ENCODE measurements at regions not wholly inside any gene's neighbourhood (a gene's known extent, or its start where the extent isn't known, plus 50 kb on each side); places are given as distances from the start of the nearest gene placed in this dataset.

GRCh38 chr11:113578715-113579250, 103.6 kb upstream of the DRD2 start:
- Histone ChIP-seq H3K4me2 (no peak overlapping the region), H3K79me2 (ENCODE audit: insufficient read depth, low read depth) (no peaks in the 10 kb centered on the region), H3K9ac (no peak overlapping the region), H3K27me3 (ENCODE audit: insufficient read depth, low read depth) (no peaks in the 10 kb centered on the region), H3K27ac (no peak overlapping the region), H4K20me1 (ENCODE audit: insufficient read depth) (no peaks in the 10 kb centered on the region), H2AFZ (ENCODE audit: low read depth) (no peak overlapping the region), H3K4me1 (ENCODE audit: low read depth, poor library complexity, severe bottlenecking) (no peaks in the 10 kb centered on the region), H3K36me3 (ENCODE audit: insufficient read depth) (no peaks in the 10 kb centered on the region), H3K4me3 (IDR thresholded peaks at IDR 0.05; ENCODE audit: insufficient read depth, low read depth, low read length) (no peak overlapping the region)
- no peak for TF ChIP-seq CTCF (conservative IDR thresholded peaks at IDR 0.05; ENCODE audit: low read depth, low read length)

- H3K9ac ChIP-seq: no peak overlapping the region
- no peaks in the 10 kb centered on the region for H3K79me2 ChIP-seq (ENCODE audit: insufficient read depth, low read depth)
- TF ChIP-seq CTCF (conservative IDR thresholded peaks at IDR 0.05; ENCODE audit: low read depth, low read length): no peak
- no peaks in the 10 kb centered on the region for H4K20me1 ChIP-seq (ENCODE audit: insufficient read depth)
- H3K4me2 ChIP-seq: no peak overlapping the region
- no peaks in the 10 kb centered on the region for H3K4me1 ChIP-seq (ENCODE audit: low read depth, poor library complexity, severe bottlenecking)
- no peaks in the 10 kb centered on the region for H3K36me3 ChIP-seq (ENCODE audit: insufficient read depth)
- H3K27ac ChIP-seq: no peak overlapping the region
- no peak overlapping the region for H3K4me3 ChIP-seq (IDR thresholded peaks at IDR 0.05; ENCODE audit: insufficient read depth, low read depth, low read length)
- H3K27me3 ChIP-seq (ENCODE audit: insufficient read depth, low read depth): no peaks in the 10 kb centered on the region
- H2AFZ ChIP-seq (ENCODE audit: low read depth): no peak overlapping the region
These were observed 102.8 kb upstream of the DRD2 start for GRCh38 chr11:113578033-113578380.

- H3K9ac ChIP-seq: no peak overlapping the region
- no peak overlapping the region for H3K4me3 ChIP-seq (IDR thresholded peaks at IDR 0.05; ENCODE audit: insufficient read depth, low read depth, low read length)
- H3K4me2 ChIP-seq: no peak overlapping the region
- H3K79me2 ChIP-seq (ENCODE audit: insufficient read depth, low read depth): no peaks in the 10 kb centered on the region
- H3K36me3 ChIP-seq (ENCODE audit: insufficient read depth): no peaks in the 10 kb centered on the region
- no peaks in the 10 kb centered on the region for H4K20me1 ChIP-seq (ENCODE audit: insufficient read depth)
- H3K27ac ChIP-seq: no peak overlapping the region
- no peaks in the 10 kb centered on the region for H3K27me3 ChIP-seq (ENCODE audit: insufficient read depth, low read depth)
- no peak overlapping the region for H2AFZ ChIP-seq (ENCODE audit: low read depth)
- no peak for TF ChIP-seq CTCF (conservative IDR thresholded peaks at IDR 0.05; ENCODE audit: low read depth, low read length)
- no peaks in the 10 kb centered on the region for H3K4me1 ChIP-seq (ENCODE audit: low read depth, poor library complexity, severe bottlenecking)
These were observed 102.3 kb upstream of the DRD2 start for GRCh38 chr11:113577356-113578032.

GRCh38 chr11:113574586-113574985, 99.4 kb upstream of the DRD2 start:
- no peaks in the 10 kb centered on the region for H3K79me2 ChIP-seq (ENCODE audit: insufficient read depth, low read depth)
- H3K27ac ChIP-seq: no peak overlapping the region
- H3K4me1 ChIP-seq (ENCODE audit: low read depth, poor library complexity, severe bottlenecking): no peaks in the 10 kb centered on the region
- H2AFZ ChIP-seq (ENCODE audit: low read depth): no peak overlapping the region
- no peaks in the 10 kb centered on the region for H3K36me3 ChIP-seq (ENCODE audit: insufficient read depth)
- no peak overlapping the region for H3K9ac ChIP-seq
- H3K4me3 ChIP-seq (IDR thresholded peaks at IDR 0.05; ENCODE audit: insufficient read depth, low read depth, low read length): no peak overlapping the region
- TF ChIP-seq CTCF (conservative IDR thresholded peaks at IDR 0.05; ENCODE audit: low read depth, low read length): no peak
- H3K27me3 ChIP-seq (ENCODE audit: insufficient read depth, low read depth): no peaks in the 10 kb centered on the region
- H3K4me2 ChIP-seq: no peak overlapping the region
- no peaks in the 10 kb centered on the region for H4K20me1 ChIP-seq (ENCODE audit: insufficient read depth)
